Activated CD4-positive, alpha-beta T cell treated with anti-CD3 and anti-CD28 coated beads, Interleukin-2, amount 50 U/mL, for 48 hours (primary cell): ENCODE measurements at regions not wholly inside any gene's neighbourhood (a gene's known extent, or its start where the extent isn't known, plus 50 kb on each side); places are given as distances from the start of the nearest gene placed in this dataset.
A peak's percentile ranks its signal among the peaks of the same experiment; 100 is the strongest.

Source experiments
- DNase-seq, 2 experiments: peaks; one replicate each; pipeline ENCODE4 v3.0.0-alpha.2; 2020

DNA sequence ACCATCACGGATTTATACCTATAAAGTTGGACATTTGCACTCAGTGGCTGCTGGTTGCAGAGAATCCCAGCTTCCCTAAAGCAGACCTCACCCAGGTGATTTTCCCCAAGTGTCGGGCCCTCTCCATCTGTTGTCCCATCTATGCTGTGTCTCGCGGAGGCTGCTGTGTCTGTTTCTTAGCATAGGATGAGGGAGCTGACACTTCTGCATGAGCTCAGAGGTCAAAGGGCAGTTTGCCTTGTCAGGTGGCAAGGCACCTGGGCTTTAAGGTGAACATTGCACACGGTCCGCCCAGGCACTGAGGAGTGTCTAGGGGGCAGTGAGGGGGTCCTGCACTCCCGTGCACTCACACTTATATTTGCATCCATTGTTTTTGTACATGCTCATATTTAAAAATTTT lies 151.6 kb downstream of the ZIC5 start:
- DNase-seq: no peak

DNA sequence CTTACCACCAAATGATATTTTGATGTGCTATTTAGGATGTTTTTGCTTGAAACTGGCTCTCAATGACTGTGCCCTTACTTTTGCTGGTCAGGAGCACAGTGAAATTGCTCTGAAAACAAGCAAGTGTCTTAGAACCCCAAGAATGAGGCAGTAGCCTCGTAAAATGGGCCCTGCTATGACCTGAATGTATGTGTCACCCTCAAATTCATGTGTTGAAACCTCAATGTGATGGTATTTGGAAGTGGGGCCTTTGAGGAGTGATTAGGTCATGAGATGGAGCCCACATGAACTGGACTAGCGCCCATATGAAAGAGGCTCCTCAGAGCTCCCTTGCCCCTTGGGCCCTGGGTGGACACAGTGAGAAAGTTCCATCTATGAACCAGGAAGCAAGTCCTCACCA lies 155.2 kb downstream of the ZIC5 start:
- no peak for DNase-seq

DNA sequence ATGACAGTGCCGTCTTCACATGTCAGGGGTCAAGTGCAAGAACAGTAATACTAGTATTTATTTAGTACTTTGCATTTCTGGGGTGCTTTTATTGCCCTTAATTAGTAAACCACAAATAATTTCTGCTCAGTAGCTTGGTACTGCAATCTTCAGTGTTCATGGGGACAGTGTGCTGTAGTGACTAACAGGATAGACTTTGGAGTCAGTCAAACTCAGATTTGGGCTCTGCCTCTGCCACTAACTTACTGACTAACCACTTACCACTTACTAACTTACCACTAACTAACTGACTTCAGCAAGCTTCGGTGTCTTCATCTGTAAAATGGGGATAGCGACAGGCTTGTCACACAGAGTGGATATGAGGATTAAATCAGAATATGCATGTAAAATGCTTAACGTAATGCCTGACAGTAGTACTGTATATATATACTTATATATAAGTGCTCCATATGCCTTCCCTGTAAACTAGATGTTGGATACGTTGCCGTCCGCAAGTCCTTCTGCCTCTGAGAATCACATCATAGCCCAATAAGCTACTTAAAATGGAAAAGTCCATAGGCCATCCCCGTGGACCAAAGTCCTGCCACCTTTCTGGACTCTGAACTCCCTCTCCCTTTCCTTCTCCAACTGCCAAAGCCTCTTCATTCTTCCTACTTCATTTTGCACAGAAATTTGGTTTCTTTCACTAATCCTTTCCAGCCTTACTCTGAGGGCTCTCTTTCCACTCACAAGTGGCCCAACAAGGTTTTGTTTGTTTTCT lies 158.1 kb downstream of the ZIC5 start:
- DNase-seq: no peak

DNA sequence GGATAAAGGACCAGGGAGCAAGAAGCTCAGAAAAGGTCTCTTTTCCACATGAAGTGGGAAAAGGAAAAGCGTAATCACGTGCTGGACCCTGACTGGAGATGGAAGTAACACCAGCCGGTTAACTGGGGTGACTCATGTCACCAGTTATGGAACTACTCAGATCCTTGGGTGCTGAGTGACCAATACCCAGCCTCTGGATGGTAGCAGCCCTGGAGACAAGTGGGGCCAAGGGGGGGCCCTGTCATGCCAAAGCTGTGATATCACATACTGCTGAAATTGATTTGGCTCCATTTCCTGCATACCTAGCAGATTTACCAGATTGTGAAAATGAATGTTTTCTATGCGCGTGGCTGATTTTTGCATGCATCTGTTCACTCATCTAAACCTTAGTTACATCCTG lies 158.9 kb downstream of the ZIC5 start:
- no peak for DNase-seq

DNA sequence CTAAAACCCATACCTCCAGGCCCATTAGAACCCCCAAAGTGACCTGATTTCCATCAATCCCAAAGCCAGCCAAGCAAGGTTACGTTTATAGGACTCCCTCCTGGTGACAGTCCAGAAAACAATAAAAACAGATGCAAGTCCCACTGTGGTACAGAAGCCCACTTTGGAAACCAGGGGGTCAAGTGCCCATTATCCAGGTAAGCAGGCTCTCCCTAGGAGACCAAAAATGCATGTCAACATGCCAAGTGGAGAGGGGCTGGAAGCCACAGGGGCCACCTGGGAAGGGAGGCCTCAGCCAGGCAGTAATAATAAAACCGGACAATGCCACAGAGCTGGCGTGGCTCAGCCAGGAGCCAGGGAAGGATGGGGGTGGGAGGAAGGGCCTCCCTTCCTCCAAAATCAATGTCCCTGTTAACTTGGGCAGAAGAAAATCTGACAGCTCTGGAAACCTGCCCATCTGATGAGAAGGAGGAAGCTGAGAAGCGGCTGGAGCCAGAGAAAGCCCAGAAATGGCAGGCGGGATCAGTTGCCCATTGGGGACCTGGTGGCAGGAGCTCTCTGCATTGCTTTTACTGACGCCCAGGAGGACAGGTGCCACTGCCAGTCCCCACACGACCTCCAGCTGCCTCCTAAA lies 160.4 kb downstream of the ZIC5 start:
- DNase-seq: no peak

DNA sequence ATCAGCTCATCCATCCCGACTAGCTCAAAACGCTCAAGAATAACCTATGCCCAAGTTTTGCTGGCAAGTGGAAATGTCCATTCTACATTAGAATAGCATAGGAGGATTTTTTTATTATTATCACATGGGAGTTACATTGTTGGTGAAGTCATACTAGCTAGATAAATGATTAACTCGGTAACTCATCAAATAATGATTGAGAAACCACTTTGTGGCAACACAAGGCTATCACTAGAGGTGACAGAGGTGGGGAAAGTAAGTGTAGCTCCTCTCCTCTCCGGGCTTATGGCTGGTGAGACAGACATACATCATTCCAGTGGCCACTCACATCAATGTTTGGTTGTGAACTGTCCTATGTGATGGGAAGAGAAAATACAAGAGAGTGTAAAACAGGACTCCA lies 161.6 kb downstream of the ZIC5 start:
- DNase-seq: no peak

DNA sequence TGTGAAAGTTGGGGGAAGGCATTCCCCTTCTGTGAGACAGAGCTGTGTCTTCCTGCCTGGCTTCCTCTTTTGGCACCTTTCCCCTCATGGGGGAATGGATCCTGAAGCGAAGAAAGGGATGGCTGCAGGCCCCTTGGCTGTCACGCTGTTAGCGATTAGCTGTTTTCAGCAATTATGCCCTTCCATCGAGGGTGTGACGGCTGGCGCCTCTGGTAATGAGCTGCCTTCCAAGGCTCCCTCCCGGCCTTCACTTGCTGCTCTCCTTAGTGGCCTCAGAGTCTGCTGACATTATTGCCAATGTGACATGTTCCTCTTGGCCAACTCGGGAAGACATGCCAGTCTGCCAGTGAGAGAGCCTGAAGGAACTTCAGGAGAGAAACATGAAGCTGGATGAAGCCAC lies 162.1 kb downstream of the ZIC5 start:
- DNase-seq: no peak

DNA sequence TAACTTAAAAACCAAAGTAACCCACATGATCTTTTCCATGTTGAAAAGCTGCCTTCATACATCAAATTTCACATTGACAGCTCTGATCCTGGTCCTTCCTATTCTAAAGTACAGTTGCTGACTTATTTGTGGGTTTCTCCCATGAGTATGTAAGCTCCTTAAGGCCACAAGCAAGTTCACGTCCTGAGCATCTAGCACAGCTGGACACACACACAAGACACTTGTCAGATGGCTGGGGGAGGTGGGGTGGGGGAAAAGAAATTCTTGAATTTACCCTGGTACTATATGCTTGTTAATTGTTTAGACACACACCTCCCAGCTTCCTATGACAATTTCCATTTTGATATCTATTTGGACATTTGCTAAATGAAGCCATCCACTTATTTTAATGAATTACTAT lies 162.8 kb downstream of the ZIC5 start:
- DNase-seq: no peak

DNA sequence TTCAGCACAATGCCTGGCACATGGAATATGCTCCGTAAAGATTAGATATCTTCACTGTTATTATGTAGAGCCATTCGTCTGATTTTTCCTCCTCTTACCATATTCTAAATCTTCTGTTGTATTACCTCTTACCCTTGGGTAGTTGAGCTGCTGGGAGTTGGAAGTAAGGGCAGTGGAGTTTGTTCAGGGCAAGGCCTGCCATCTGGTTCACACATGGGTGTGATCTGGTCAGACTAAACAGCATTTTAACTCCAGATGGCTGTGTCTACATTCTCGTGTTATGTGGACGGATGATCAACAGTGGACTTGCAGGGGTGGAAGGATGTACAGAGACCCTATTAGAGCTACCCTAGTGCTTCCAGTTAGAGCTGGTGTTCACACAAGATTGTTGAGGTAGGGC lies 164.9 kb downstream of the ZIC5 start:
- no peak for DNase-seq

DNA sequence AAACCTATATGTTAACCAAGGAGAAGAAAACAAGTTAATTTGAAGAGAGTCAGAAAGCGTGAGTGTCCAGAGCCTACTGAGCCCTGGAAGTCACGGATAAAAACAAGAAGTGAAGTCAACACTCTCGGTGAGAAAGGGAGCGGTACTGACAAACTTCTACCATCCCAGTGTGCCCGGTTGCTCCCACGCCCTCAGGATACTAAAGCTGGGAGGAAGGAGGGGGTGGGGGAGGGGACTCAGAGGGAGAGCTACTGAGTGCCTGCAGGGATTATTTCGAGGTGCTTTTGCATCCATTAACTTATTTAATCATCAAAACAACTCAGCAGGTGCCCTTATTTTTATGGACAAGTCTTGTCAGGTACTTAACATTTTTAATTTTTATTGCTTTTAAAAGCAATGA lies 166.2 kb downstream of the ZIC5 start:
- DNase-seq: no peak

DNA sequence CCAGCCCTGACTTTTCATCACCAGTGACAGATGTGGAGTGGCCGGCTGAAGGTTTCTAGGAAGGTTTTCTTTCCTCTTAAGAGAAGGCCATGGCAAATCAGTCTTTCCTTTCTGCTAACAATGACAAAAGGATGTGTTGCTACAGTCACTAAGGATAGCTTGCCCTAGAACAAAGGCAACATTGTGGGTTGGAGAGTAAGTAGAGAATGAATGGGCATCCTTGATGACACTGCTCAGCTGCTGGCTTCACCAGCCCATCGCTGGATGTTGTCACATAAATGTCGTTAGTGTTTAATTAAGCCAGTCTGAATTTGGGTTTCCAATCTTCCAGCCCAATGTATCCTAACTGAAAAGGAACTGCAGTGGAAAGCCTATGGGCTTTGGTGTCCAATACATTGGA lies 168.4 kb downstream of the ZIC5 start:
- no peak for DNase-seq

DNA sequence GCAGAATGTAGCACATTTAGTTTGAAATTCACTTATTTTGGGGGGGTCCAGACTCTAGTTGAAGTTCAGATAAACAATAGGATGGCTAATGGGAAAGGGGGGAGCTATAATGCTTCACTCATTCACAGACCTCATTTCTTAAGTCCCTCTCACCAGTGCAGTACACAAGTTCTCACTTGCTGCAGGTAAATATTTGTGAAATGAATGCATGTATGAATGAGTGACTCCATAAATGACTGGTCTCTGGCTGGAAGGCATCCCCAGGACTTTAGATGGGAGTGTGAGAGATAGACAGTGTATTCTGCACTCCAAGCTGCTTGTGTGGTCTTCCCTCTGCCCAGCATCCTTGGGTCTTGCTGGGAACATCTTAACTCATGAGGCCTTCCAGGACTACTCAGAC lies 169.2 kb downstream of the ZIC5 start:
- no peak for DNase-seq

DNA sequence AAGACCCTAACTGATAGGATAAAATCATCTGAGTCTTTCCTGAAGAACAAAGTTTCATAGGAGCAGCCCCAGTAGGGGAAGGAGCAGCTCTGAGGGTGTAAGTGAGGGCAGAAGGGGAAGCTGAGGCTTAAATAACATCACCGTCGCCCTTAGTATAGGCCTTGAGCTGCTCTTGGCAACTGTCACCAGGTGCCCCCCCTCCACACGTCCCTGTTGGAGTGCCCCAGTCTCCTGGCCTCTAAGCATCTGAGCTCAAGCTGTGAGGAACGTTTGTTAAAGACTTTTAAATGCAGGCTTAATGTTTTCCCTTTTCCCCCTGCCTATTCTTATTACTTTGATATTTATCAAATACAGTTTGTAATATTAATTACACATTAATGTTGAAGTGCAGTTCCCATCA lies 170.6 kb downstream of the ZIC5 start:
- DNase-seq: no peak

DNA sequence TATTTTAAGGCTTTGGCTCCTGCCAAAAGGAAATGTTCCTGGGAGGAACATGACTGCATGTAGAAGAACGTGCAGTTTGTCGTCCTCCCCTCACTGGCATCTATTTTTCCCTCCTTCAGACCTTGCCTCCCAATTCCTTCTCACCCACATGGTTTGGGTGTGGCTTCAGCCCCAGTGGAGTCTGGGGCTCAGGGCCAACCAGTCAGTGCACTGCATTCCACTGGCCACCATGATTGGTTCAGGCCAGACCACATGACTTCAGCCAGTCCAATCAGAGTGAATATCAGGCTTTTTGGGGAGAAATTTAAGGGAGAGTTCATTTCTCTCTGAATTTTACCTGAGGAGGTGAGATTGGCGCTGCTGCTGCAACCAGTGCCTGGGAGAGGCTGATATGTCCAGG lies 171.6 kb downstream of the ZIC5 start:
- DNase-seq: no peak

DNA sequence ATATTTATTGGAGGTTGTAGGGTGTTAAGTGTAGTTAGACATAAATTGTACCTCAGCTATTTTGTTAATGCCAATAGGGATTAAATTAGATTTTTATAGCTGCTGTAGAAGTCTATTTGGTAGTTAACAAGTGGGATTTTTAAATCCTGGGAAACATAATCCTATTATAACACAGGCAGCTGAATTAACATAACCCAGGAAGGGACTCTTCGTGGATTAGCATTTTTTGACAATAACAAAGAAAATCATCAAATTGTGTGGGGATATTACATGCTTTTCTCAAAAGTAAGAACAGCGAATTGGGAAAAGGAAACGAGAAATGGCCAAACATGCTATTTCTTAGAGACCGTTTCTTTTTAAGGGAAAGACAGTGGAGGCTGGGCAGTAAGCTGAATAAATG lies 172.8 kb downstream of the ZIC5 start:
- no peak for DNase-seq

DNA sequence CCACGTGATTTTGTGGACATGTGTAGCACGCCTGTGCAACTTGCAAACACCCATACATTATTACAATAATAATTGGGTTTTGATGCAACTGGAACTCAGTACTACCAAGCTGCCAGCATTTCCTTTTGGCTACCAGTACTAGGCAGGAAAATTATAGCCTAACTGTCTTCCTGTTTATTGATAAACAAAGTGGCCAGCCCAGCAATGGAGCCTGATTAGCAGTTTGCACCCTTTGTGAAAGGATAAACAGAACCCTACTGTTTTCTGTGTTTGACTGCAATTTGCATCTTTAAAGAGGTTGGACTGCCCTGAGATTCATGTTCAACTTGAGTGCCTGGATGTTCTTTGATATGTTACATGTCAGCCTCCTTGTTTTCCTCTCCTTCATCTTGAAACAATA lies 173.9 kb downstream of the ZIC5 start:
- no peak for DNase-seq

DNA sequence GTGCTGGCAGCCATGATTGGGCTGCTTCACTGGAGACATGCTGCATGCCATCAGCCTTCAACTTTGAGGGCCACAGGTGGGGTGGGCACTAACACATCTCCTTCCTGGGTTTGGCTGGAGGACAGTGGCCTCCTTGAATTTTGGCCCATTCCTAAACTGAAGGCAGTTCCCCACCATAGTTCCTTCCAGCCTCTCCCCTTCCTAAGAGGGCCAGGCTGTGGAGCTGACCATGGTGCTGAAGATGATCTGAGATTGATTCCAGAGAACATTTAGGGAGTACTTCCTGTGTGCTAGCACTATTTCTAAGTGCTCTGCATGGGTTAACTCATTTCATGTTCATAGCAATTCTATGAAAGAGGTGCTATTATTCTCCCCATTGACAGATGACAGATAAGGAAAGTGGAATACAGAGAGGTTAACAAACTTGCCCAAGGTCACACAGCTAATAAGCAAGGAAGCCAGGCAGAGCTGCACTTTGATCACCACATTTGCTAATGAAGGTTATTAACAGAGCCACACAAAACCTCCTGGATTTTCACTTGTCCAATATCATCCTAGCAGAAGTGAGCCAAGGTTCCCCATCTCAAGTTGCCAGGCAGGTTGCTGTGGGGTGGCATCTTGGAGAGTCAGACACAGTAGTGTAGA lies 175.3 kb downstream of the ZIC5 start:
- peak; percentile 20 to 34 for DNase-seq

DNA sequence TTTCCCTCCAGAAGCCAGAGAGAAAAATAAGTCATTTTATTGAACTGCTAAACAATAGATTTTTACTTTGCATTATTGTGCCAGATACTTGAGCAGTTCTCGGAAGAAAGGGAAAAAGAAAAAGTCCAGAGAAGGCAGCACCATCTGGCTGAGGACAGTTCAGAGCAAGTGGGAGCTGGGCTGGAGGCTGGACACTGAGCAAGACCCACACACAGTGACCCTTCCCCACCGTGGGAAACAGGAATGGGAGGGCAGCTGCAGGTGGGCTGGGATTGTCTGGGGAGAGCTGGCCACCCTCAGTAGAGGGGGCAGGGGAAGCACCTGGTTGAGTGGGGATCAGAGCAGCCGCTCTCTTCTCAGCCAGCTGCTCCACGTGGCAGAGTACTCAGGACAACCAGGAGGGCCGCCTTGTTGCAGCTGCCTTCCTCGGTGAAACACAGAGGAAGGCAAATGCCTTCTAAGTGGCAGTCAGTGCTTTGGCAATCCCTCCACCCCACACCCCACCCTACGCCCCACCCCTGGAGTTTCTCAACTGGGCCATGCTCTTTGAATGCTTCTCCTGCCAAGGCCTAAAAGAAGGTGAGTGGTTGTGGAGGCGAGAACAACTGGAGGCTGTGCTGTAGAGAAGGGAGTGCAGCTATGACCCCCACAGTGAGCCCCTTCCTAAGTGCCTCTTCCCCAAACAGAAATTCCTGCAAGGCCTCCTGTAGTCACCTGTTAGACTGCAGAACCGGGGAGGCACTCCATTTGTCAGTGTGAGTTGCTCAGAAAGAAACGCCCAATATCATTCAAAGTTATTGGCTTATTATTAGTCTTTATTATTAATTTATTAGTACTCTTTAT lies 179.3 kb downstream of the ZIC5 start:
- no peak for DNase-seq

DNA sequence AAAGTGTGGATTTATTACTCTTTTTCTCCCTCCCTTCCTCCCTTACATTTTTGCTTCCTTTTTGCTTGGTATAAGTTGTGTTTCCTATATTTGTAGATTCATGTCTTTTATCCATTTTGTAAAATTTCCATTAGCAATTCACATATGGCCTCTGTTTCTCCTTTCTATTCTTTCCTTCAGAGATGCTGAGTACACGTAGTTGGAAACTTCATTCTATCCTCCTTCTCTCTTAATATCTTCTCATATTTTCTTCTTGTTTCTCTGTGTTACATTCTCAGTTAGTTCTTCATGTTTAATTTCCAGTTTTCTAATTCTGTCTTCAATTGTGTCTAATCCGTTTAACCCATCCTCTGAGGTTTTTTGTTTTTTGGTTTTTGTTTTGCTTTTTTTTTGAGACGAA lies 188.9 kb downstream of the ZIC5 start:
- no peak for DNase-seq

DNA sequence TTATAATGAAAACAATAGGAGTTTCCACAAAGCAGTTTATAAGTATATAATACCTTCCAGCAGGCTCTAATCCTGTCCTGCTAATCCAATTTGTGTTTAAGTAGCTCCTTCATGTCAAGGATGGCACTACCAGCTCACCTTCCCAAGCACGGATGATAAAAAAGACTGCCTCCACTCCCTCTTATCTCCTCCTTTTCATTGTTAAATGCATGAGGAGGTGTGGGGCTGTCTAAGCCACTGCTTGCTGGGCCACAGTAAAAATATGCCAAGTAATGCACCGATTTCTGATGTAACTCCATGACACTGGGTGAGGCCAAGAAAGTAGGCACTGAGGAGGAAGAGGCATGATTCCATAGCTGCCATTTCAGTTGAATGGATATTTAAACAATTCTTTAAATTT lies 193.1 kb downstream of the ZIC5 start:
- DNase-seq: no peak

DNA sequence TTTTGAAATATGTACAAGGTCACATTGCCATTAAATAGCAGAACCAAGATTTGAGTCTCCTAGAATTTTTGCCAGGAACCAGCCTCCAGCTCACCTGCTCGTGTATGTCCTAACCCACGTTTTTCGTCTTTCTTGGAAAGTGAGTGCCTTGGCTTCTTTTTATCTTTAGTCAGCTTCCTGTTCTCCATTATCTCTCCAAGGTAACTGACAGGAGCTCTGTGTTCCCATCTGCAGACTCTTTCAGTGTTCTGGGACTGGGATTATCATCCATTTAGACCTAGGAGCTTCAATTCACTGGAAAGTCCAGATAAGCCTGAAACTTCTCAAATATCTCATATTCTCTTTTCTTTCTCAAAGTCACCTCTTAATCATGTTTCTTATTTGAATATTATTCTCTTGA lies 193.7 kb downstream of the ZIC5 start:
- DNase-seq: no peak

DNA sequence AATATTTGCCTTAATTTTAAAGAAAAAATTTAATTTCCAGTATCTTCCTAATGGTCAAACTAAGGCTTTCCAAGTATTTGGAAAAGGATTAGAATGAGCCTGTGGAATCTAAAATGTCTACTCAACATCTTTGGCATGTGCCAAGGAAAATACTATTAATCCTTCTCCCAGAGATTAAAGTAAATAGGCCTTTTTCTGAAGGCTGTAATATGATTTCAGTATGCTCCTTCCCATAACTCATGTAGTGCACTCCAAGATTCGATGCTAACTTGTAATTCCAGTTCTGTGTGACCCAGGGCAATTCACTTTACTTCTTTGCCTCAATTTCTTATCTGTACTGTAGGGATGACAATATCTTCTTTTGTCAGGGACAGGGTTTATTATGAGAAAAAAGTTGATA lies 196.9 kb downstream of the ZIC5 start:
- DNase-seq: no peak

DNA sequence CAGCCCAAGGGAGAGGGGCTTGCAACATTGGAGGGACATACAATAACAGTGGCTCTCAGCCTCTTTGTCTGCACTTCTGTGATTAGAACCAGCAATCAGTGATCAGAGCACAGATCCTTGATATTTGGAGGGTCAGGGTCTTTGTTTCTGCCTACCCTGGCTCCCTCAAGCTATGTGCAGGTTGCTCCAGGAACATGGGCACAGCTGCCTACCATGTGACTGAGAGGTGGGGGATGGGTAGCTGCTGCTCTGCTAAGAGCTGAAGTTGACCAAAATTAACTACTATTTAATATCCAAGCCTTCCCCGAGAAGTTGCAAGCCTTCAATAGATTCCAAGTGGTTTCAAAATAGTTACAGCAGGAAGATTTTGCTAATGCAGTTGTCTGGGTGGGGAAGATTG lies 202.6 kb downstream of the ZIC5 start:
- no peak for DNase-seq

DNA sequence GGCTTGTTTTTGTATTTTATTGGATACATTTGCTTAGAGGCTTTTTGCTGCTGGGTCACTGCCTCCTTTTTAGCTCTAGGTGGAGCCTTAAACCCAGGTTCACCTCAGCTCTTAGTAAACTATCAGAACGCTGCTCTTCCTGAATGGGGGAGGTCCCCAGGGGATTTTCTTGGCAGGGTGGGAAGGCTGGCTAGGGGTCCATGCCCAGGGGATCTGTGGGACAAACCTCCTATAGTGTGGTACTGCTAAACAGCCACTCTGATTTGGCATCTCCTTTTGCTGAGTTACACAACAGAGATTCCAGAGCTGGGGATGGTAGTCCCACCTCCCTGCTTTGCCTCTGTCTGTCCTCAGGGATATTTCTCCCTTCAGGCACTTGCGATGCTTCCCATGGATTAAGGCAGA lies 204.9 kb downstream of the ZIC5 start:
- no peak for DNase-seq
